ENCODE measurements at regions not wholly inside any gene's neighbourhood (a gene's known extent, or its start where the extent isn't known, plus 50 kb on each side); places are given as distances from the start of the nearest gene placed in this dataset.

DNA sequence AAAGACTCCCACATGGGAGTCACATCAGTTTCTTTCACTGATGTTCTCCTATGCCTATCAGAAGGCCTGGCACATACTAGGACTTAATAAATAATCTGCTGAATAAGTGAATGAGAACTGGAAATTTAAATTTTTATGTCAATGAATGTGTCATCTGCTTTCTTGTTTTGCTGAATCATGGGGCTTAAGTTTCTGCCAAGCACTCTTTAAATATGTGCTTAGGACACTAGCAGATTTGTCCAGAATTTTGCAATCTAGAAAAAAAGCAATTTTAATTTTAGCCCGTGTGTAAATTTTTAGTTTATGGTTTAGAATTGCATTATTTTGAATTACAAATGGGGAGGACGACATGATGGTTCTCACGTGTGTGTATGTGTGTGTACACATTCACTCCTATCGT, 803.1 kb downstream of the USP25 start:
- H3K27ac ChIP-seq (ENCODE audit: low read depth in 1 of 2, low read length in 1 of 2): peak overlapping the region in 1 of 2 donors; percentile 33
- TF ChIP-seq CTCF (IDR thresholded peaks at IDR 0.05; ENCODE audit: control extremely low read depth, extremely low read depth): no peak
- WGBS, 2 donors: 68 to 75% methylated on average over 4 of the region's 4 CpGs
- H3K36me3 ChIP-seq (ENCODE audit: control insufficient read depth in 4 of 4, insufficient read depth in 4 of 4, low read length in 4 of 4): no peaks in the 10 kb centered on the region
- H3K9me3 ChIP-seq (ENCODE audit: control insufficient read depth in 4 of 4, insufficient read depth in 3 of 4, low read length in 3 of 4): peaks cover 0 to 2% (median 0%) of the 10 kb centered on the region in 4 donors
- no peak overlapping the region for H3K9ac ChIP-seq (ENCODE audit: insufficient read depth in 1 of 2, low read length in 2 of 2)
- DNase-seq (peak in 2 of 3 donors; percentile 43 to 49), ATAC-seq (ENCODE audit: insufficient read depth, low FRiP score) (no peak)
- H3K4me3 ChIP-seq: no peak overlapping the region
- H3K4me1 ChIP-seq (ENCODE audit: control insufficient read depth in 5 of 5, insufficient read depth in 5 of 5, low read length in 5 of 5): peaks cover 0 to 25% (median 2%) of the 10 kb centered on the region in 5 donors
- H3K27me3 ChIP-seq (ENCODE audit: control insufficient read depth in 3 of 3, insufficient read depth in 3 of 3, low read length in 2 of 3): no peaks in the 10 kb centered on the region

- Histone ChIP-seq H3K4me1 (ENCODE audit: control insufficient read depth in 5 of 5, insufficient read depth in 5 of 5, low read length in 5 of 5) (peaks cover 0 to 25% (median 2%) of the 10 kb centered on the region in 5 donors), H3K27ac (ENCODE audit: low read depth in 1 of 2, low read length in 1 of 2) (peak overlapping the region; percentile 75 to 85), H3K27me3 (ENCODE audit: control insufficient read depth in 3 of 3, insufficient read depth in 3 of 3, low read length in 2 of 3) (no peaks in the 10 kb centered on the region), H3K36me3 (ENCODE audit: control insufficient read depth in 4 of 4, insufficient read depth in 4 of 4, low read length in 4 of 4) (no peaks in the 10 kb centered on the region), H3K9ac (ENCODE audit: insufficient read depth in 1 of 2, low read length in 2 of 2) (peak overlapping the region in 1 of 2 donors; percentile 91), H3K4me3 (peak overlapping the region; percentile 32), H3K9me3 (ENCODE audit: control insufficient read depth in 4 of 4, insufficient read depth in 3 of 4, low read length in 3 of 4) (peaks cover 0 to 2% (median 0%) of the 10 kb centered on the region in 4 donors)
- ATAC-seq (ENCODE audit: insufficient read depth, low FRiP score) (no peak), DNase-seq (peak in 1 of 3 donors; percentile 16)
- 62 to 74% methylated on average over 9 of the region's 9 CpGs for WGBS, 2 donors
- no peak for TF ChIP-seq CTCF (IDR thresholded peaks at IDR 0.05; ENCODE audit: control extremely low read depth, extremely low read depth)
Measured at GRCh38 chr21:16533692-16534407, 804.1 kb downstream of the USP25 start.

DNA sequence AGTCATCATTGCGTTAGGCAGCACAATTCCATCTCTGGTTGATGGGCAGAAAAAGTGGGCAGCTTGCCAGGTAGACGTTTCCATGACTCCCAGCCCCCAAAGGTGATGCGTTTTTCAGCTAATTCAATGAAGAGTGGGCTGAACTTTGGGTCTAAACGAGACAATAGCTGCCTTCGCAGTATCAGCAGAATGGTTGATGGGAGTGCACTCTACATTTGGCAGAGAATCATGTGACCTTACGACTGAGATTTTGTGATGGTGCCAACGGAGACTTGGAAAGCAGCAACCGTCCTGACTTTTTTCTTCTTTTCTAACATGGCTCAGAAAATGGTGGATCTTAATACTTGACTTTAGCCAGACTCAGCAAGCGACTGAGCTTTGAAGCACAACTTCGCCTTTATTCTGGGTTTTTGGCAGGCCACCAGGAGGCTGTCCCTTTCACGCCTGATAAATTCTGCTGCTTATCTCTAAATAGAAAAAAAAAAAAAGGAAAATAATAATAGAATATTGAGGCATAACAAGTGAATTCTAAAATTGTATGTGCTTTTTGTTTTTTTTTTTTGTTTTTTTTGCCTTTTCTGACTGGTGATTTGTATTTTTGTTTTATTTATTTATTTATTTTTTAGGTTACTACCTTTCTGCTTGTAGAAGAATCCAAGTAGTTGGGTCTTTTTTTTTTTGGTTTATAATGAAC, 804.8 kb downstream of the USP25 start:
- H3K27me3 ChIP-seq (ENCODE audit: control insufficient read depth in 3 of 3, insufficient read depth in 3 of 3, low read length in 2 of 3): no peaks in the 10 kb centered on the region
- 41 to 77% methylated on average over 11 of the region's 11 CpGs for WGBS, 2 donors
- H3K4me3 ChIP-seq: peak overlapping the region; percentile 32
- H3K36me3 ChIP-seq (ENCODE audit: control insufficient read depth in 4 of 4, insufficient read depth in 4 of 4, low read length in 4 of 4): peaks cover 0 to 4% (median 0%) of the 10 kb centered on the region in 4 donors
- DNase-seq: peak; percentile 92 to 98 (median 97)
- ATAC-seq (ENCODE audit: insufficient read depth, low FRiP score): peak; percentile 55
- peak overlapping the region; percentile 75 to 85 for H3K27ac ChIP-seq (ENCODE audit: low read depth in 1 of 2, low read length in 1 of 2)
- no peak for TF ChIP-seq CTCF (IDR thresholded peaks at IDR 0.05; ENCODE audit: control extremely low read depth, extremely low read depth)
- H3K9ac ChIP-seq (ENCODE audit: insufficient read depth in 1 of 2, low read length in 2 of 2): peak overlapping the region in 1 of 2 donors; percentile 91
- peaks cover 0 to 2% (median 0%) of the 10 kb centered on the region in 4 donors for H3K9me3 ChIP-seq (ENCODE audit: control insufficient read depth in 4 of 4, insufficient read depth in 3 of 4, low read length in 3 of 4)
- peaks cover 0 to 25% (median 2%) of the 10 kb centered on the region in 5 donors for H3K4me1 ChIP-seq (ENCODE audit: control insufficient read depth in 5 of 5, insufficient read depth in 5 of 5, low read length in 5 of 5)

All from lung (tissue), 11 donors.